Neuronal stem cell (in vitro differentiated cells): ENCODE measurements at regions not wholly inside any gene's neighbourhood (a gene's known extent, or its start where the extent isn't known, plus 50 kb on each side); places are given as distances from the start of the nearest gene placed in this dataset.

Experiments
- DNase-seq: peaks from one replicate; pipeline ENCODE4 v3.0.0-alpha.2; 2013; ENCODE audit warnings: low spot score
- H2AFZ ChIP-seq: one replicate; pipeline ENCODE4 v1.6.1; 2013; ENCODE audit warnings: mild to moderate bottlenecking, low read length, inconsistent platforms
- H2AK5ac ChIP-seq: 2 replicates; pipeline ENCODE4 v1.6.1; 2013; ENCODE audit warnings: low read depth, mild to moderate bottlenecking, inconsistent platforms, low read length, moderate library complexity, mixed read lengths
- H2BK120ac ChIP-seq: 2 replicates; pipeline ENCODE4 v1.6.1; 2013; ENCODE audit warnings: low read depth, mild to moderate bottlenecking, inconsistent platforms, low read length, moderate library complexity, mixed read lengths
- H2BK12ac ChIP-seq: one replicate; pipeline ENCODE4 v1.6.1; 2013; ENCODE audit warnings: low read length, inconsistent platforms
- H2BK15ac ChIP-seq: 2 replicates; pipeline ENCODE4 v1.6.1; 2013; ENCODE audit warnings: mild to moderate bottlenecking, low read length, inconsistent platforms, mixed read lengths
- H2BK5ac ChIP-seq: one replicate; pipeline ENCODE4 v1.6.1; 2013; ENCODE audit warnings: inconsistent platforms, mild to moderate bottlenecking, low read length, moderate library complexity
- H3K14ac ChIP-seq: one replicate; pipeline ENCODE4 v1.6.1; 2013; ENCODE audit warnings: low read length, inconsistent platforms
- H3K18ac ChIP-seq: 2 replicates; pipeline ENCODE4 v1.6.1; 2013; ENCODE audit warnings: low read length, inconsistent platforms
- H3K23ac ChIP-seq: 2 replicates; pipeline ENCODE4 v1.6.1; 2013; ENCODE audit warnings: low read depth, mild to moderate bottlenecking, mixed read lengths, low read length, inconsistent platforms; ENCODE audit not compliant: poor library complexity
- H3K27ac ChIP-seq: replicated peaks from 3 replicates; pipeline ENCODE4 v1.5.1; 2013; ENCODE audit warnings: low read length, inconsistent platforms
- H3K27me3 ChIP-seq, 3 experiments: 2 replicates each; pipeline ENCODE4 v1.6.1; 2013; ENCODE audit warnings: low read length in 3 of 3, mild to moderate bottlenecking in 2 of 3, inconsistent platforms in 1 of 3, low read depth in 1 of 3, mixed read lengths in 1 of 3, moderate library complexity in 1 of 3; ENCODE audit not compliant: control insufficient read depth in 3 of 3, insufficient read depth in 3 of 3
- H3K36me3 ChIP-seq, 2 donors: replicated peaks in 1 of 2; 2 replicates each; pipeline ENCODE4 v1.6.1; 2013; ENCODE audit warnings: low read length in 2 of 2; ENCODE audit not compliant: control insufficient read depth in 2 of 2, insufficient read depth in 2 of 2
- H3K4ac ChIP-seq: 2 replicates; pipeline ENCODE4 v1.6.1; 2013; ENCODE audit warnings: inconsistent platforms, mild to moderate bottlenecking, low read length, moderate library complexity
- H3K4me1 ChIP-seq, 2 donors: 1 replicate in 1 of 2; 2 replicates in 1 of 2; pipeline ENCODE4 v1.6.1; 2013; ENCODE audit warnings: low read length in 2 of 2, low read depth in 1 of 2; ENCODE audit not compliant: control insufficient read depth in 2 of 2, insufficient read depth in 1 of 2
- H3K4me2 ChIP-seq: one replicate; pipeline ENCODE4 v1.6.1; 2013; ENCODE audit warnings: mild to moderate bottlenecking, low read length, inconsistent platforms; ENCODE audit not compliant: insufficient read depth, poor library complexity, severe bottlenecking
- H3K4me3 ChIP-seq, 2 donors: 2 replicates each; pipeline ENCODE4 v1.5.1; 2013; ENCODE audit warnings: low read length in 2 of 2, mild to moderate bottlenecking in 2 of 2, inconsistent platforms in 1 of 2, moderate library complexity in 1 of 2
- H3K79me1 ChIP-seq: one replicate; pipeline ENCODE4 v1.6.1; 2013; ENCODE audit warnings: low read depth, mild to moderate bottlenecking, inconsistent platforms, low read length, moderate library complexity
- H3K9ac ChIP-seq: one replicate; pipeline ENCODE4 v1.6.1; 2013; ENCODE audit warnings: mild to moderate bottlenecking, low read depth, low read length, inconsistent platforms; ENCODE audit not compliant: poor library complexity
- H3K9me3 ChIP-seq, 2 donors: replicated peaks in 1 of 2; 2 replicates each; pipeline versions ENCODE3 to v1.6.1; 2013; ENCODE audit warnings: low read length in 2 of 2, mild to moderate bottlenecking in 2 of 2, inconsistent platforms in 1 of 2, low read depth in 1 of 2, mixed read lengths in 1 of 2, moderate library complexity in 1 of 2; ENCODE audit not compliant: control insufficient read depth in 2 of 2, insufficient read depth in 1 of 2
- H4K8ac ChIP-seq: one replicate; pipeline ENCODE4 v1.6.1; 2013; ENCODE audit warnings: low read depth, mild to moderate bottlenecking, inconsistent platforms, low read length, moderate library complexity
- H4K91ac ChIP-seq: one replicate; pipeline ENCODE4 v1.6.1; 2013; ENCODE audit warnings: low read length, low read depth, mild to moderate bottlenecking, inconsistent platforms; ENCODE audit not compliant: poor library complexity
- WGBS, 2 donors: extraction: QIAGEN DNeasy Blood & Tissue Kit; methylation state at CpG; one replicate each; pipeline ENCODE4 v1.1.7; 2013; ENCODE audit warnings: missing lambda C conversion rate in 2 of 2, mixed read lengths in 1 of 2; ENCODE audit not compliant: insufficient read length in 2 of 2, insufficient replicate concordance in 1 of 2; ENCODE audit errors: extremely low coverage in 2 of 2; 5-methylcytosine and 5-hydroxymethylcytosine counted together

- Histone ChIP-seq H2AFZ (no peak overlapping the region), H3K9me3 (no peaks in the 10 kb centered on the region), H3K23ac (no peak overlapping the region), H3K14ac (no peak overlapping the region), H3K18ac (no peak overlapping the region), H3K27ac (no peak overlapping the region), H4K91ac (no peak overlapping the region), H3K4me3 (no peak overlapping the region), H3K4ac (no peak overlapping the region), H4K8ac (no peak overlapping the region), H3K4me1 (no peaks in the 10 kb centered on the region), H2AK5ac (no peak overlapping the region), H2BK12ac (no peak overlapping the region), H2BK5ac (no peak overlapping the region), H2BK120ac (no peak overlapping the region), H3K9ac (no peak overlapping the region), H3K79me1 (no peaks in the 10 kb centered on the region), H3K4me2 (no peak overlapping the region), H3K36me3 (no peaks in the 10 kb centered on the region), H3K27me3 (no peaks in the 10 kb centered on the region), H2BK15ac (no peak overlapping the region)
- no peak for DNase-seq
- no CpG with 5 or more reads among the region's 3 CpGs for WGBS, 2 donors
Measured at GRCh38 chr14:49134940-49135339, 451.2 kb downstream of the RPS29 start.

GRCh38 chr14:49121246-49121645, 464.9 kb downstream of the RPS29 start:
- H3K79me1 ChIP-seq = no peaks in the 10 kb centered on the region
- WGBS, 2 donors = no CpG with 5 or more reads among the region's 5 CpGs

GRCh38 chr14:49114161-49114893, 471.9 kb downstream of the RPS29 start:
- Histone ChIP-seq H3K4ac (no peak overlapping the region), H3K14ac (no peak overlapping the region), H3K9ac (no peak overlapping the region), H3K27me3 (no peaks in the 10 kb centered on the region), H3K4me3 (no peak overlapping the region), H2AK5ac (no peak overlapping the region), H2AFZ (no peak overlapping the region), H3K9me3 (no peaks in the 10 kb centered on the region), H3K18ac (no peak overlapping the region), H3K27ac (no peak overlapping the region), H4K8ac (no peak overlapping the region), H2BK12ac (no peak overlapping the region), H2BK120ac (no peak overlapping the region), H3K4me1 (no peaks in the 10 kb centered on the region), H2BK5ac (no peak overlapping the region), H3K79me1 (no peaks in the 10 kb centered on the region), H3K36me3 (no peaks in the 10 kb centered on the region), H3K4me2 (no peak overlapping the region), H2BK15ac (no peak overlapping the region), H3K23ac (no peak overlapping the region), H4K91ac (no peak overlapping the region)
- WGBS, 2 donors = no CpG with 5 or more reads among the region's 6 CpGs
- no peak for DNase-seq

More at GRCh38 chr14:49121246-49121645, 464.9 kb downstream of the RPS29 start:
- Histone ChIP-seq H3K4me2 (no peak overlapping the region), H3K23ac (no peak overlapping the region), H3K4me3 (no peak overlapping the region), H3K27ac (no peak overlapping the region), H2AFZ (no peak overlapping the region), H2AK5ac (no peak overlapping the region), H3K9me3 (no peaks in the 10 kb centered on the region), H4K8ac (no peak overlapping the region), H4K91ac (no peak overlapping the region), H3K9ac (no peak overlapping the region), H2BK15ac (no peak overlapping the region), H2BK12ac (no peak overlapping the region), H3K36me3 (no peaks in the 10 kb centered on the region), H3K4ac (no peak overlapping the region), H3K18ac (no peak overlapping the region), H3K14ac (no peak overlapping the region), H2BK5ac (no peak overlapping the region), H3K27me3 (no peaks in the 10 kb centered on the region), H2BK120ac (no peak overlapping the region), H3K4me1 (no peaks in the 10 kb centered on the region)
- DNase-seq = no peak

GRCh38 chr14:49106741-49107667, 479.2 kb downstream of the RPS29 start:
- H3K14ac ChIP-seq = no peak overlapping the region
- H3K4ac ChIP-seq = no peak overlapping the region
- DNase-seq = no peak
- no peaks in the 10 kb centered on the region for H3K9me3 ChIP-seq
- H2BK120ac ChIP-seq = no peak overlapping the region
- H2AFZ ChIP-seq = no peak overlapping the region
- H3K36me3 ChIP-seq = no peaks in the 10 kb centered on the region
- H4K91ac ChIP-seq = no peak overlapping the region
- no peak overlapping the region for H3K18ac ChIP-seq
- no peak overlapping the region for H2BK15ac ChIP-seq
- H2AK5ac ChIP-seq = no peak overlapping the region
- H2BK5ac ChIP-seq = no peak overlapping the region
- no peak overlapping the region for H3K27ac ChIP-seq
- H3K4me1 ChIP-seq = peaks cover 0 to 2% of the 10 kb centered on the region in 2 donors
- H4K8ac ChIP-seq = no peak overlapping the region
- no peak overlapping the region for H3K23ac ChIP-seq
- no peak overlapping the region for H3K4me2 ChIP-seq
- no CpG with 5 or more reads among the region's 8 CpGs for WGBS, 2 donors
- H3K27me3 ChIP-seq = no peaks in the 10 kb centered on the region
- no peak overlapping the region for H3K4me3 ChIP-seq
- no peak overlapping the region for H2BK12ac ChIP-seq
- no peaks in the 10 kb centered on the region for H3K79me1 ChIP-seq
- no peak overlapping the region for H3K9ac ChIP-seq
